H1 (cell line): ENCODE measurements at regions not wholly inside any gene's neighbourhood (a gene's known extent, or its start where the extent isn't known, plus 50 kb on each side); places are given as distances from the start of the nearest gene placed in this dataset.

Source experiments
- CHD7 ChIP-seq: fragments of 300-600 bp; sonication (generic); IDR thresholded peaks from 2 replicates; pipeline ENCODE4 v1.7.1; 2012; ENCODE audit warnings: low read length, moderate library complexity, mild to moderate bottlenecking, inconsistent platforms; ENCODE audit not compliant: insufficient replicate concordance

- no peak for TF ChIP-seq CHD7
These were observed 112.8 kb upstream of the CADM1 start (continued) for GRCh38 chr11:115616971-115617370.
